ENCODE measurements at regions not wholly inside any gene's neighbourhood (a gene's known extent, or its start where the extent isn't known, plus 50 kb on each side); places are given as distances from the start of the nearest gene placed in this dataset.

GRCh38 chr2:215743066-215743465 is 270.3 kb downstream of the MREG start:
- TF ChIP-seq CTCF (IDR thresholded peaks at IDR 0.05; ENCODE audit: insufficient read depth, low read length) (no peak), REST (IDR thresholded peaks at IDR 0.05; ENCODE audit: insufficient replicate concordance, low read depth) (no peak)

All from HL-60 (cell line).